ENCODE measurements at regions not wholly inside any gene's neighbourhood (a gene's known extent, or its start where the extent isn't known, plus 50 kb on each side); places are given as distances from the start of the nearest gene placed in this dataset.
A peak's percentile ranks its signal among the peaks of the same experiment; 100 is the strongest.

GRCh38 chrX:49773993-49774392 lies 55.1 kb upstream of the PAGE4 start:
- Histone ChIP-seq H3K4me1 (no peaks in the 10 kb centered on the region), H3K4me3 (no peak overlapping the region), H3K9me3 (no peaks in the 10 kb centered on the region), H3K27me3 (no peaks in the 10 kb centered on the region), H3K36me3 (no peaks in the 10 kb centered on the region), H3K27ac (no peak overlapping the region)
- no peak for TF ChIP-seq EP300 (IDR thresholded peaks at IDR 0.05)
- TF ChIP-seq, protein P1, sequence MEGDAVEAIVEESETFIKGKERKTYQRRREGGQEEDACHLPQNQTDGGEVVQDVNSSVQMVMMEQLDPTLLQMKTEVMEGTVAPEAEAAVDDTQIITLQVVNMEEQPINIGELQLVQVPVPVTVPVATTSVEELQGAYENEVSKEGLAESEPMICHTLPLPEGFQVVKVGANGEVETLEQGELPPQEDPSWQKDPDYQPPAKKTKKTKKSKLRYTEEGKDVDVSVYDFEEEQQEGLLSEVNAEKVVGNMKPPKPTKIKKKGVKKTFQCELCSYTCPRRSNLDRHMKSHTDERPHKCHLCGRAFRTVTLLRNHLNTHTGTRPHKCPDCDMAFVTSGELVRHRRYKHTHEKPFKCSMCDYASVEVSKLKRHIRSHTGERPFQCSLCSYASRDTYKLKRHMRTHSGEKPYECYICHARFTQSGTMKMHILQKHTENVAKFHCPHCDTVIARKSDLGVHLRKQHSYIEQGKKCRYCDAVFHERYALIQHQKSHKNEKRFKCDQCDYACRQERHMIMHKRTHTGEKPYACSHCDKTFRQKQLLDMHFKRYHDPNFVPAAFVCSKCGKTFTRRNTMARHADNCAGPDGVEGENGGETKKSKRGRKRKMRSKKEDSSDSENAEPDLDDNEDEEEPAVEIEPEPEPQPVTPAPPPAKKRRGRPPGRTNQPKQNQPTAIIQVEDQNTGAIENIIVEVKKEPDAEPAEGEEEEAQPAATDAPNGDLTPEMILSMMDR (IDR thresholded peaks at IDR 0.05) = no peak
- no peak for TF ChIP-seq POLR2AphosphoS5 (IDR thresholded peaks at IDR 0.05)
- no peak for TF ChIP-seq POLR2A (IDR thresholded peaks at IDR 0.05)
- WGBS = 77% methylated on average over 2 of the region's 2 CpGs
- DNase-seq (ENCODE audit: low spot score in 2 of 2) = no peak

- DNase-seq (ENCODE audit: low spot score in 2 of 2) = no peak
- Histone ChIP-seq H3K4me3 (no peak overlapping the region), H3K4me1 (no peaks in the 10 kb centered on the region), H3K9me3 (no peaks in the 10 kb centered on the region), H3K36me3 (no peaks in the 10 kb centered on the region), H3K27ac (no peak overlapping the region), H3K27me3 (no peaks in the 10 kb centered on the region)
- TF ChIP-seq EP300 (IDR thresholded peaks at IDR 0.05) (no peak), POLR2AphosphoS5 (IDR thresholded peaks at IDR 0.05) (no peak), POLR2A (IDR thresholded peaks at IDR 0.05) (no peak)
- TF ChIP-seq, protein P1 (IDR thresholded peaks at IDR 0.05) = no peak
- 63% methylated on average over 1 of the region's 1 CpG for WGBS
Measured at GRCh38 chrX:49767236-49767635, 61.9 kb upstream of the PAGE4 start.

- Histone ChIP-seq H3K36me3 (no peaks in the 10 kb centered on the region), H3K4me3 (no peak overlapping the region), H3K27ac (no peak overlapping the region), H3K9me3 (no peaks in the 10 kb centered on the region), H3K4me1 (no peaks in the 10 kb centered on the region), H3K27me3 (no peaks in the 10 kb centered on the region)
- no peak for DNase-seq (ENCODE audit: low spot score in 2 of 2)
- 65% methylated on average over 2 of the region's 2 CpGs for WGBS
- TF ChIP-seq EP300 (IDR thresholded peaks at IDR 0.05) (no peak), POLR2A (IDR thresholded peaks at IDR 0.05) (no peak), POLR2AphosphoS5 (IDR thresholded peaks at IDR 0.05) (no peak)
- TF ChIP-seq, protein P1 (IDR thresholded peaks at IDR 0.05) = no peak
Measured at GRCh38 chrX:49762175-49762720, 66.5 kb upstream of the PAGE1 start.

DNA sequence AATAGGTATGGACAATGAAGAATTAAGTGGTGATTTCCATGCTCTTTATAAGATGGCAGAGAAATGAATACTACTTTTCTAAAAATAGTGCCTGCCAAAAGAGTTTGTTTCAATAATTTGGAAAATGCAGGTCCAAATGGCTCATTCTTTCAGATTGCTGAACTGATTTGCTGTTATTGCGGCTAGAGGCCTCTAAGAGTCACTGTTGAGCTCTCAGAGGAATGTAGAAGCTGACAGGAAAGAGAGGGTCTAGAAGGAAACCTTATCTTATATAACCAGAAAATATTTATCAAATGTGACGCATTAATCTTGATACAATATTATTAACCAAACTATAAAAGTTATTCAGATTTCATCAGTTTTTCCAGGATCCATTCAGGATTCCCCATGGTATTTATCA lies 65.7 kb upstream of the PAGE1 start:
- WGBS = 3% methylated on average over 2 of the region's 2 CpGs
- Histone ChIP-seq H3K36me3 (no peaks in the 10 kb centered on the region), H3K27me3 (no peaks in the 10 kb centered on the region), H3K4me1 (no peaks in the 10 kb centered on the region), H3K9me3 (no peaks in the 10 kb centered on the region), H3K27ac (no peak overlapping the region), H3K4me3 (no peak overlapping the region)
- TF ChIP-seq EP300 (IDR thresholded peaks at IDR 0.05) = no peak
- no peak for TF ChIP-seq POLR2AphosphoS5 (IDR thresholded peaks at IDR 0.05)
- TF ChIP-seq, protein P1 (IDR thresholded peaks at IDR 0.05) = peak in 1 of 2 donors; percentile 40
- no peak for TF ChIP-seq POLR2A (IDR thresholded peaks at IDR 0.05)
- DNase-seq (ENCODE audit: low spot score in 2 of 2) = no peak

- no peak for TF ChIP-seq POLR2A (IDR thresholded peaks at IDR 0.05)
- TF ChIP-seq EP300 (IDR thresholded peaks at IDR 0.05) = no peak
- TF ChIP-seq POLR2AphosphoS5 (IDR thresholded peaks at IDR 0.05) = no peak
- TF ChIP-seq, protein P1 (IDR thresholded peaks at IDR 0.05) = no peak
- no peaks in the 10 kb centered on the region for H3K4me1 ChIP-seq
- no peak for DNase-seq (ENCODE audit: low spot score in 2 of 2)
- H3K36me3 ChIP-seq = no peaks in the 10 kb centered on the region
- no peaks in the 10 kb centered on the region for H3K9me3 ChIP-seq
- no peak overlapping the region for H3K4me3 ChIP-seq
- H3K27me3 ChIP-seq = no peaks in the 10 kb centered on the region
- H3K27ac ChIP-seq = no peak overlapping the region
- WGBS = 71% methylated on average over 6 of the region's 6 CpGs
Measured at GRCh38 chrX:49760290-49760890, 64.6 kb upstream of the PAGE1 start.
